Kidney epithelial cell (primary cell): ENCODE measurements at regions not wholly inside any gene's neighbourhood (a gene's known extent, or its start where the extent isn't known, plus 50 kb on each side); places are given as distances from the start of the nearest gene placed in this dataset.
"Not testable (repeated sequence)": the region's sequence is repeated elsewhere in the genome, so short reads cannot be mapped to it uniquely, and the experiment has no call there.

ENCODE experiments used
- DNase-seq: peaks from one replicate; pipeline ENCODE4 v3.0.0-alpha.2; 2010; ENCODE audit warnings: low read depth
- H3K27me3 ChIP-seq: 2 replicates; pipeline ENCODE4 v1.6.0; 2011; ENCODE audit warnings: low read length; ENCODE audit not compliant: control insufficient read depth, insufficient read depth
- H3K36me3 ChIP-seq: 2 replicates; pipeline ENCODE4 v1.5.1; 2011; ENCODE audit warnings: low read length; ENCODE audit not compliant: control insufficient read depth, insufficient read depth
- H3K4me3 ChIP-seq: 2 replicates; pipeline ENCODE4 v1.5.1; 2011; ENCODE audit warnings: low read depth, mild to moderate bottlenecking, control low read depth, low read length
- TF ChIP-seq, protein P1 (sequence below): IDR thresholded peaks from 2 replicates; pipeline ENCODE4 v1.5.1; 2011; ENCODE audit warnings: mild to moderate bottlenecking, moderate library complexity, low read length, control low read depth, inconsistent platforms; ENCODE audit not compliant: insufficient read depth, poor library complexity, severe bottlenecking

DNA sequence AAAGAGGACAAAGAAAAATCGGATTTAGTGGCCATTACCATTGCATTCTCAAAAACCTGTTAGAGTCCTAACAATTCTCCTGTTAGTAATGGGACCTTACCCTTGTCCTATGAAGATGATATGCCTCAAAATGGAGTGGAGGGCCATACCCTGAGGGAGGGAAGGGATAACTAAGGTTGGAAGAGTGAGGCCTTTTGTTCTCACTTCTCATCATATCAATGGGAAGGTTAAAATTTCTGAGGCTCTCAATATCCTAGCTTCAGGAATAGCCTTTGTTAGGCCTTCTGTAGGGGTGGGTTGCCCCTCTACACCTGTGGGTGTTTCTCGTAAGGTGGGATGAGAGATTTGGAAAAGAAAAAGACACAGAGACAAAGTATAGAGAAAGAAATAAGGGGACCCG, 109.4 kb upstream of the SGIP1 start:
- DNase-seq, H3K4me3 ChIP-seq, H3K27me3 ChIP-seq, H3K36me3 ChIP-seq: not testable (repeated sequence)

DNA sequence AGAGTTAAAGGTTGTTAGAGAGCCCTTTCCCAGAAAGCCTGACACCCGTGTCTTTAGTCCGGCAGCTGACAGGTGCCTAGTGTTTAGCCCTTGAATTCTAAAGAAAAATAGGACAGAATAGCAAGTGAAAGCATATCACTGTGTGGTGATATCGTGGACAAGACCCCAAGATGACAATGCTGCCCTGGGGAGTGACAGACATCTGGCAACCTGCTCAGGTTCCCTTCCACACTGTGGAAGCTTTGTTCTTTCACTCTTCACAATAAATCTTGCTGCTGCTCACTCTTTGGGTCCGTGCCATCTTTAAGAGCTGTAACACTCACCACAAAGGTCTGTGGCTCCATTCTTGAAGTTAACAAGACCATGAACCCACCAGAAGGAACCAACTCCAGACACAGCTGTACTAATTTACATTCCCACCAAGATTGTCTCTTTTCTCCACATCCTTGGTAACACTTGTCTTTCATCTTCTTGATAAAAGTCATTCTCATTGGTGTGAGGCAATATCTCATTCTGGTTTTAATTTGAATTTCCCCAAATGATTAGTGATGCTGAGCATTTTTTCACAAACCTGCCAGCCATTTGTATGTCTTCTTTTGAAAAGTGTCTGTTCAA, 107.6 kb upstream of the SGIP1 start:
- Histone ChIP-seq H3K36me3 (no peaks in the 10 kb centered on the region), H3K27me3 (no peaks in the 10 kb centered on the region), H3K4me3 (no peak overlapping the region)
- DNase-seq = no peak
- TF ChIP-seq, protein P1, sequence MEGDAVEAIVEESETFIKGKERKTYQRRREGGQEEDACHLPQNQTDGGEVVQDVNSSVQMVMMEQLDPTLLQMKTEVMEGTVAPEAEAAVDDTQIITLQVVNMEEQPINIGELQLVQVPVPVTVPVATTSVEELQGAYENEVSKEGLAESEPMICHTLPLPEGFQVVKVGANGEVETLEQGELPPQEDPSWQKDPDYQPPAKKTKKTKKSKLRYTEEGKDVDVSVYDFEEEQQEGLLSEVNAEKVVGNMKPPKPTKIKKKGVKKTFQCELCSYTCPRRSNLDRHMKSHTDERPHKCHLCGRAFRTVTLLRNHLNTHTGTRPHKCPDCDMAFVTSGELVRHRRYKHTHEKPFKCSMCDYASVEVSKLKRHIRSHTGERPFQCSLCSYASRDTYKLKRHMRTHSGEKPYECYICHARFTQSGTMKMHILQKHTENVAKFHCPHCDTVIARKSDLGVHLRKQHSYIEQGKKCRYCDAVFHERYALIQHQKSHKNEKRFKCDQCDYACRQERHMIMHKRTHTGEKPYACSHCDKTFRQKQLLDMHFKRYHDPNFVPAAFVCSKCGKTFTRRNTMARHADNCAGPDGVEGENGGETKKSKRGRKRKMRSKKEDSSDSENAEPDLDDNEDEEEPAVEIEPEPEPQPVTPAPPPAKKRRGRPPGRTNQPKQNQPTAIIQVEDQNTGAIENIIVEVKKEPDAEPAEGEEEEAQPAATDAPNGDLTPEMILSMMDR = no peak

DNA sequence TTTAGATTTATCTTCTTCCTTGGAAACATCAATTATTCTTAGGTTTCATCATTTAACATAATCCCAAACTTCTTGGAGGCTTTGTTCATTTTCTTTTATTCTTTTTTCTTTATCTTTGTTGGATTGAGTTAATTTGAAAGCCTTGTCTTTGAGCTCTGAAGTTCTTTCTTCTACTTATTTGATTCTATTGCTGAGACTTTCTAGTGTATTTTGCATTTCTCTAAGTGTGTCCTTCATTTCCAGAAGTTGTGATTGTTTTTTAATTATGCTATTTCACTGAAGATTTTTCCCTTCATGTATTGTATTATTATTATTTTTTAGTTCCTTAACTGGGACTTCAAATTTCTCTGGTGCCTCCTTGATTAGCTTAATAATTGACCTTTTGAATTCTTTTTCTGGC, 103.1 kb upstream of the SGIP1 start:
- not testable (repeated sequence) for DNase-seq, H3K4me3 ChIP-seq, H3K36me3 ChIP-seq, H3K27me3 ChIP-seq

DNA sequence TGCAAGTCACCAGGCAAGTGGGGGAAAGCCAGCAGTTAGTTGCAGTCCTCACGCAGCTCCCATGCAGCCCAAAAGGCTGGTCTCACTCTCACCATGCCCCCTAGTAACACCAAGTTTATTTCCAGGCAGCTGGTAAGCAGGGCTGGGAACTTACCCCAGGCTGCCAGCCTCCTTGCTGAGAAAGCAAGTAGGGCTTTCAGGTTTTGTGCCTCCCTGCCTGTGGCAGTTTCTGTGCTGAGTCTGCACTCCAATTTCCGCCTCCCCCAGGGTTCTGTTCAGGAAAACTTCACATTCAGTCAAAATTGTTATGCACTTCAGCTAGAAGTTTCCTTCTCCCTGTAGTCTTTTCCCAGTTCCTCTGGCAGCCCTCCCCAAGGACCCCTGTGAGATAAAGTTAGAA, 102.0 kb upstream of the SGIP1 start:
- no peak for DNase-seq
- no peak overlapping the region for H3K4me3 ChIP-seq
- TF ChIP-seq, protein P1 = no peak
- H3K27me3 ChIP-seq = no peaks in the 10 kb centered on the region
- no peaks in the 10 kb centered on the region for H3K36me3 ChIP-seq

DNA sequence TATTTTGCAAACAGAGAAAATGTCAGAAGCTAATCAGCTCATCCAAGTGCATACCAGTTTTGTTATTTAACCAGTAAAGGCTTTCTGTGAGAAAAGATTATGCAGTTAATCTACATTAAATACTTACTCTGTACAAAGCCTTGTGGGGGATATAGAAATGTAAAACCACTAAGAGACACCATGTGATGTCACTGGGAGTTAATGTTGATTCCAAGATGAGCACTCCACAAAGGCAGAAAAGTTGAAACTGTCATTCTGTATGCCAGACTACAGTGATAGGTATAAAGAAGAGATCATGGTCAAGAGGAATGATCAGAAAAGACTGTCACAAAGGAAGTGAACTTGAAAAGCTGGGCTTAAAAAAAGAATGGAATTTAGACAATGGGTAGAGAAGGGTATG, 100.3 kb upstream of the SGIP1 start:
- H3K4me3 ChIP-seq = no peak overlapping the region
- no peaks in the 10 kb centered on the region for H3K27me3 ChIP-seq
- TF ChIP-seq, protein P1 = no peak
- no peak for DNase-seq
- H3K36me3 ChIP-seq = no peaks in the 10 kb centered on the region

DNA sequence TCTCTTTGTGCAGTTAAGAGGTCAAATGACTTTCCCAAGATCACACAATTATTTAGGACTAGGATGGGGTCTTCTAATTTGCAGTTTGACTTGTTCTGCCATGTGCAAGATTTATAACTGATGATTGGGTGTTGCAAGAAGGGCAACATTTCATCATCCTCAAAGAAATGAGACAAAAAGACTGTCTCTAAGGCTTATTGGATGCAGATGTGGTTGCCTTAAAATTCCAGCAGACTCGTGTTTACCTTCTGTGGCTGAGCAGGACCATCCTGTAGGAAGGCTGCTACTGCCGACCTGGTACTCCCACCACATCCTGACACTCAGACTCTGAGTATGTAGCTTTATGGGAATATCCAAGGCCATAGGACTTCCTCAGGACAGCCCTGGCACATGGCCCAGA, 99.9 kb upstream of the SGIP1 start:
- no peaks in the 10 kb centered on the region for H3K27me3 ChIP-seq
- peak; percentile 9 for DNase-seq

DNA sequence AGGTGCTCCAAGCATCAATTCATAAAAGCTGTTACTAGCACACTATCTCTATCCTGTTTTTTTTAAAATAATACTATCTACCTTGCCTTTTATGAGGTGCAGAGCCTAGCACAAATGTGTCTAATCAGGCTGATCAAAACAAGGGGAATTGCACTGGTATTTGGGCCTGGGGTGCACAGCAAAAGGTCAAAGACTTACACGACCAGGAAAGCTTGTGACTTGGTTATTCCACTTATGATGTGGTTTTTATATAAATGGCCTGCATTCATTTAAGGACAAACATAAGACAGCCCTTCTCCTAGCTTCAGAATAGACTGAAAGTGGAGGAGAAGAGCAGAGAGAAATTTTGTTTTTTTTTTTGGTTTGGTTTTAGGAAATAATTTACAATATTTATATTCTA, 98.4 kb upstream of the SGIP1 start:
- TF ChIP-seq, protein P1 = no peak
- DNase-seq = no peak
- Histone ChIP-seq H3K4me3 (no peak overlapping the region), H3K36me3 (no peaks in the 10 kb centered on the region), H3K27me3 (no peaks in the 10 kb centered on the region)

More for the DNA sequence above, 99.9 kb upstream of the SGIP1 start:
- Histone ChIP-seq H3K36me3 (no peaks in the 10 kb centered on the region), H3K4me3 (no peak overlapping the region)
- TF ChIP-seq, protein P1 = no peak
